Thyroid gland (tissue), 4 donors: ENCODE measurements at regions not wholly inside any gene's neighbourhood (a gene's known extent, or its start where the extent isn't known, plus 50 kb on each side); places are given as distances from the start of the nearest gene placed in this dataset.

Experiments
- POLR2A ChIP-seq, 2 donors: fragments of 450-650 bp; IDR thresholded peaks; one replicate each; pipeline ENCODE4 v1.6.1; 2017; ENCODE audit warnings: antibody characterized with exemption in 2 of 2, mild to moderate bottlenecking in 2 of 2, moderate library complexity in 1 of 2
- TF ChIP-seq, protein P1 (sequence below), 6 experiments: fragments of 200-600 bp in 3 of 6; fragments of 450-650 bp in 3 of 6; sonication (generic) in 3 of 6; IDR thresholded peaks; one replicate each; pipeline ENCODE4 v1.5.1; 2016 to 2019; ENCODE audit warnings: antibody characterized with exemption in 6 of 6, mild to moderate bottlenecking in 2 of 6, inconsistent platforms in 1 of 6, moderate library complexity in 1 of 6

DNA sequence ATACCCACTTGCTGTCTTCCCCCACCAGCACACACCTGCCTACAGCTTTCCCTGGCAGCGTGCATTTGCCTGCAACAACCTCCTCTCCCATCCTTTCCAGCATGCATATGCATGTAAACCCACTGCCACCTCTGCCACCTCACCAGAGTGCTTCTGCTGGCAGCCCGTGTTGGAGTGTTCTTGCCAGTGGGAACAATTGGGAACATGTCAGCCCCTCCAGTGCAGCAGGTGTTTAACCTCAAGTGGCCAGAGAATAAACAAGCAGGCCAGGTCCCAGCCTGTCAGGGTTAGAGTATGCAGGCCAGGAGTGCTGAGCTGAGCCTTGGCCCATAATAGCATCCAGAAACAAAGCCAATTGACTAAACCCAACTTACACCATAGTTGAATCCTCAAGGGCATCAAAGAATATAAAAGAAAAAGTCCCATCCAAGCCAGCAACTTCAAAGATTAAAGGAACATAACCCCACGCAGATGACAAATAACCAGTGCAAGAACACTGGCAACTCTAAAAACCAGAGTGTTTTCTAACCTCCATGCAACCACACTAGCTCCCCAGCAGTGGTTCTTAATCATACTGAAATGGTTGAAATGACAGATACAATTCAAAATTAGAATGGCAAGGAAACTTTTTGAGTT is 1212.1 kb upstream of the CITED2 start:
- no peak for TF ChIP-seq POLR2A (IDR thresholded peaks at IDR 0.05)
- TF ChIP-seq, protein P1, sequence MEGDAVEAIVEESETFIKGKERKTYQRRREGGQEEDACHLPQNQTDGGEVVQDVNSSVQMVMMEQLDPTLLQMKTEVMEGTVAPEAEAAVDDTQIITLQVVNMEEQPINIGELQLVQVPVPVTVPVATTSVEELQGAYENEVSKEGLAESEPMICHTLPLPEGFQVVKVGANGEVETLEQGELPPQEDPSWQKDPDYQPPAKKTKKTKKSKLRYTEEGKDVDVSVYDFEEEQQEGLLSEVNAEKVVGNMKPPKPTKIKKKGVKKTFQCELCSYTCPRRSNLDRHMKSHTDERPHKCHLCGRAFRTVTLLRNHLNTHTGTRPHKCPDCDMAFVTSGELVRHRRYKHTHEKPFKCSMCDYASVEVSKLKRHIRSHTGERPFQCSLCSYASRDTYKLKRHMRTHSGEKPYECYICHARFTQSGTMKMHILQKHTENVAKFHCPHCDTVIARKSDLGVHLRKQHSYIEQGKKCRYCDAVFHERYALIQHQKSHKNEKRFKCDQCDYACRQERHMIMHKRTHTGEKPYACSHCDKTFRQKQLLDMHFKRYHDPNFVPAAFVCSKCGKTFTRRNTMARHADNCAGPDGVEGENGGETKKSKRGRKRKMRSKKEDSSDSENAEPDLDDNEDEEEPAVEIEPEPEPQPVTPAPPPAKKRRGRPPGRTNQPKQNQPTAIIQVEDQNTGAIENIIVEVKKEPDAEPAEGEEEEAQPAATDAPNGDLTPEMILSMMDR (IDR thresholded peaks at IDR 0.05) = no peak
